Left lung (tissue), 4 donors: ENCODE measurements at regions not wholly inside any gene's neighbourhood (a gene's known extent, or its start where the extent isn't known, plus 50 kb on each side); places are given as distances from the start of the nearest gene placed in this dataset.

Experiments
- ATAC-seq: fragments of 200-7000 bp; cut with Tn5 transposase; one replicate; pipeline ENCODE4 v1.9.1; 2020; ENCODE audit warnings: moderate library complexity
- DNase-seq, 4 donors: peaks; one replicate each; pipeline ENCODE4 v3.0.0-alpha.2; 2013 to 2020
- H3K27ac ChIP-seq, 2 donors: fragments of 200-600 bp; sonication (generic) in 1 of 2; one replicate each; pipeline versions ENCODE4 v1.5.0 to v1.8.0; 2020 to 2021
- H3K27me3 ChIP-seq, 2 donors: fragments of 200-600 bp; sonication (generic) in 1 of 2; one replicate each; pipeline versions ENCODE4 v1.5.0 to v1.8.0; 2020 to 2021
- H3K36me3 ChIP-seq, 2 donors: fragments of 200-600 bp; sonication (generic) in 1 of 2; one replicate each; pipeline versions ENCODE4 v1.5.0 to v1.8.0; 2020 to 2021
- H3K4me1 ChIP-seq, 2 donors: fragments of 200-600 bp; one replicate each; pipeline ENCODE4 v1.8.0; 2021
- H3K4me3 ChIP-seq, 2 donors: fragments of 200-600 bp; sonication (generic) in 1 of 2; one replicate each; pipeline versions ENCODE4 v1.5.0 to v1.8.0; 2020 to 2021; ENCODE audit warnings: mild to moderate bottlenecking in 1 of 2
- H3K9me3 ChIP-seq, 2 donors: fragments of 200-600 bp; sonication (generic) in 1 of 2; one replicate each; pipeline versions ENCODE4 v1.5.0 to v1.8.0; 2020 to 2021
- CTCF ChIP-seq, 2 donors: fragments of 200-600 bp; sonication (generic) in 1 of 2; IDR thresholded peaks; one replicate each; pipeline versions ENCODE4 v1.5.0 to v1.8.0; 2021; ENCODE audit warnings: antibody characterized with exemption in 2 of 2
- intact Hi-C, 2 donors: fragments of 100-400 bp; cut with DNase I; formaldehyde crosslinking; loops; one replicate each; pipeline versions ENCODE4 v1.11.2 to v1.14.2; 2022
- donor health status: DM: no; HTN: yes; CAD: no.
- donor health status: DM: no; HTN: no; CAD: no.

GRCh38 chr5:68149189-68149588, 66.4 kb upstream of the PIK3R1 start:
- Histone ChIP-seq H3K9me3 (no peaks in the 10 kb centered on the region), H3K27ac (no peak overlapping the region), H3K36me3 (no peaks in the 10 kb centered on the region), H3K4me1 (no peaks in the 10 kb centered on the region), H3K27me3 (no peaks in the 10 kb centered on the region), H3K4me3 (no peak overlapping the region)
- no peak for DNase-seq
- no peak for ATAC-seq
- intact Hi-C loops, result no loop called here
- no peak for TF ChIP-seq CTCF (IDR thresholded peaks at IDR 0.05)

- Histone ChIP-seq H3K36me3 (no peaks in the 10 kb centered on the region), H3K4me1 (no peaks in the 10 kb centered on the region), H3K27ac (no peak overlapping the region), H3K27me3 (no peaks in the 10 kb centered on the region), H3K9me3 (no peaks in the 10 kb centered on the region), H3K4me3 (no peak overlapping the region)
- intact Hi-C loops, result no loop called here
- ATAC-seq, result no peak
- no peak for TF ChIP-seq CTCF (IDR thresholded peaks at IDR 0.05)
- DNase-seq, result no peak
Measured at GRCh38 chr5:68148096-68148495, 67.5 kb upstream of the PIK3R1 start.

GRCh38 chr5:68147659-68148058, 67.9 kb upstream of the PIK3R1 start:
- Histone ChIP-seq H3K27me3 (no peaks in the 10 kb centered on the region), H3K4me1 (no peaks in the 10 kb centered on the region), H3K9me3 (no peaks in the 10 kb centered on the region), H3K4me3 (no peak overlapping the region), H3K27ac (no peak overlapping the region), H3K36me3 (no peaks in the 10 kb centered on the region)
- no peak for ATAC-seq
- TF ChIP-seq CTCF (IDR thresholded peaks at IDR 0.05), result no peak
- intact Hi-C loops, result no loop called here
- DNase-seq, result no peak

GRCh38 chr5:68141494-68141893, 74.1 kb upstream of the PIK3R1 start:
- DNase-seq (no peak), ATAC-seq (no peak)
- TF ChIP-seq CTCF (IDR thresholded peaks at IDR 0.05), result no peak
- Histone ChIP-seq H3K4me1 (peaks cover 0 to 8% of the 10 kb centered on the region in 2 donors), H3K27me3 (no peaks in the 10 kb centered on the region), H3K36me3 (no peaks in the 10 kb centered on the region), H3K4me3 (no peak overlapping the region), H3K9me3 (no peaks in the 10 kb centered on the region), H3K27ac (no peak overlapping the region)
- intact Hi-C loops, result no loop called here

GRCh38 chr5:68140763-68141162, 74.8 kb upstream of the PIK3R1 start:
- ATAC-seq (no peak), DNase-seq (no peak)
- intact Hi-C loops, result no loop called here
- Histone ChIP-seq H3K36me3 (no peaks in the 10 kb centered on the region), H3K27me3 (no peaks in the 10 kb centered on the region), H3K27ac (no peak overlapping the region), H3K4me1 (peaks cover 0 to 8% of the 10 kb centered on the region in 2 donors), H3K4me3 (no peak overlapping the region), H3K9me3 (no peaks in the 10 kb centered on the region)
- no peak for TF ChIP-seq CTCF (IDR thresholded peaks at IDR 0.05)
